HL-60 (cell line): ENCODE measurements at regions not wholly inside any gene's neighbourhood (a gene's known extent, or its start where the extent isn't known, plus 50 kb on each side); places are given as distances from the start of the nearest gene placed in this dataset.

Experiments used
- CTCF ChIP-seq: IDR thresholded peaks from one replicate; pipeline ENCODE4 v1.5.1; 2011; ENCODE audit warnings: low read length, control low read depth, inconsistent platforms; ENCODE audit not compliant: insufficient read depth
- GABPA ChIP-seq: IDR thresholded peaks from 2 replicates; pipeline ENCODE4 v1.6.1; 2012; ENCODE audit warnings: low read depth
- POLR2AphosphoS5 ChIP-seq: IDR thresholded peaks from 2 replicates; pipeline ENCODE4 v1.6.1; 2012; ENCODE audit warnings: low read depth
- TF ChIP-seq, protein P1 (sequence below): IDR thresholded peaks from 2 replicates; pipeline ENCODE4 v1.6.1; 2012; ENCODE audit warnings: low read depth; ENCODE audit not compliant: insufficient replicate concordance

GRCh38 chr14:38904959-38905358 lies 198.1 kb downstream of the SEC23A start:
- TF ChIP-seq CTCF (no peak), POLR2AphosphoS5 (no peak), GABPA (no peak)
- TF ChIP-seq, protein P1, sequence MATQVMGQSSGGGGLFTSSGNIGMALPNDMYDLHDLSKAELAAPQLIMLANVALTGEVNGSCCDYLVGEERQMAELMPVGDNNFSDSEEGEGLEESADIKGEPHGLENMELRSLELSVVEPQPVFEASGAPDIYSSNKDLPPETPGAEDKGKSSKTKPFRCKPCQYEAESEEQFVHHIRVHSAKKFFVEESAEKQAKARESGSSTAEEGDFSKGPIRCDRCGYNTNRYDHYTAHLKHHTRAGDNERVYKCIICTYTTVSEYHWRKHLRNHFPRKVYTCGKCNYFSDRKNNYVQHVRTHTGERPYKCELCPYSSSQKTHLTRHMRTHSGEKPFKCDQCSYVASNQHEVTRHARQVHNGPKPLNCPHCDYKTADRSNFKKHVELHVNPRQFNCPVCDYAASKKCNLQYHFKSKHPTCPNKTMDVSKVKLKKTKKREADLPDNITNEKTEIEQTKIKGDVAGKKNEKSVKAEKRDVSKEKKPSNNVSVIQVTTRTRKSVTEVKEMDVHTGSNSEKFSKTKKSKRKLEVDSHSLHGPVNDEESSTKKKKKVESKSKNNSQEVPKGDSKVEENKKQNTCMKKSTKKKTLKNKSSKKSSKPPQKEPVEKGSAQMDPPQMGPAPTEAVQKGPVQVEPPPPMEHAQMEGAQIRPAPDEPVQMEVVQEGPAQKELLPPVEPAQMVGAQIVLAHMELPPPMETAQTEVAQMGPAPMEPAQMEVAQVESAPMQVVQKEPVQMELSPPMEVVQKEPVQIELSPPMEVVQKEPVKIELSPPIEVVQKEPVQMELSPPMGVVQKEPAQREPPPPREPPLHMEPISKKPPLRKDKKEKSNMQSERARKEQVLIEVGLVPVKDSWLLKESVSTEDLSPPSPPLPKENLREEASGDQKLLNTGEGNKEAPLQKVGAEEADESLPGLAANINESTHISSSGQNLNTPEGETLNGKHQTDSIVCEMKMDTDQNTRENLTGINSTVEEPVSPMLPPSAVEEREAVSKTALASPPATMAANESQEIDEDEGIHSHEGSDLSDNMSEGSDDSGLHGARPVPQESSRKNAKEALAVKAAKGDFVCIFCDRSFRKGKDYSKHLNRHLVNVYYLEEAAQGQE, result no peak
